GM12874 (cell line): ENCODE measurements at regions not wholly inside any gene's neighbourhood (a gene's known extent, or its start where the extent isn't known, plus 50 kb on each side); places are given as distances from the start of the nearest gene placed in this dataset.

ENCODE experiments used
- CTCF ChIP-seq: IDR thresholded peaks from 2 replicates; pipeline ENCODE4 v1.5.1; 2011; ENCODE audit warnings: low read depth, mild to moderate bottlenecking, control low read depth, low read length, moderate library complexity; ENCODE audit not compliant: insufficient read depth

GRCh38 chr20:33916768-33917167, 76.9 kb upstream of the RALY start:
- TF ChIP-seq CTCF = no peak

GRCh38 chr20:33917831-33918525, 75.7 kb upstream of the RALY start:
- TF ChIP-seq CTCF = no peak

GRCh38 chr20:33918662-33919061, 75.0 kb upstream of the RALY start:
- TF ChIP-seq CTCF = no peak

- no peak for TF ChIP-seq CTCF
Observed at GRCh38 chr20:33919653-33920052, 74.1 kb upstream of the RALY start.

- no peak for TF ChIP-seq CTCF
Observed at GRCh38 chr20:33922224-33922623, 71.5 kb upstream of the RALY start.

- no peak for TF ChIP-seq CTCF
Observed at GRCh38 chr20:33923740-33924139, 70.0 kb upstream of the RALY start.

- no peak for TF ChIP-seq CTCF
Observed at GRCh38 chr20:33925867-33926266, 67.8 kb upstream of the RALY start.
